Cardiac fibroblast (primary cell): ENCODE measurements at regions not wholly inside any gene's neighbourhood (a gene's known extent, or its start where the extent isn't known, plus 50 kb on each side); places are given as distances from the start of the nearest gene placed in this dataset.

Source experiments
- DNase-seq, 2 donors: peaks; one replicate each; pipeline versions ENCODE4 v3.0.0 to v3.0.0-alpha.2; 2010; ENCODE audit warnings: low read depth in 2 of 2
- H3K4me3 ChIP-seq, 2 donors: replicated peaks in 1 of 2; 1 replicate in 1 of 2; 2 replicates in 1 of 2; pipeline ENCODE4 v1.5.1; 2011; ENCODE audit warnings: low read depth in 2 of 2, low read length in 2 of 2, mild to moderate bottlenecking in 2 of 2, moderate library complexity in 1 of 2
- TF ChIP-seq, protein P1 (sequence below): IDR thresholded peaks from one replicate; pipeline ENCODE4 v1.5.1; 2011; ENCODE audit warnings: low read depth, mild to moderate bottlenecking, low read length, inconsistent platforms

DNA sequence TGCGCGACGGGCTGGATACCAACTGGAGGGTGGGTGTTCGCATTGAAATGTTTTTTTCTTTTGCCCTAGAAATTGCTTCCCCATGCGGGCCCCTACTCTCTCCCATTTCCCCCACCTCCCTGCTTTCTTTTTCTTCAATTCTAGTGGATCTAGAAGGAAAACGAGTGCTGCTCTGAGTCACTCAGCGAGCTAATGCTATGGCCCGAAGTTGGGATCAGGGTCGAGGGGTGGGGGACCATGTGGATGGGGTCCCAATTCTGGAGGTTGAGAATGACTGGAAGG lies 71.5 kb downstream of the SOX4 start:
- TF ChIP-seq, protein P1, sequence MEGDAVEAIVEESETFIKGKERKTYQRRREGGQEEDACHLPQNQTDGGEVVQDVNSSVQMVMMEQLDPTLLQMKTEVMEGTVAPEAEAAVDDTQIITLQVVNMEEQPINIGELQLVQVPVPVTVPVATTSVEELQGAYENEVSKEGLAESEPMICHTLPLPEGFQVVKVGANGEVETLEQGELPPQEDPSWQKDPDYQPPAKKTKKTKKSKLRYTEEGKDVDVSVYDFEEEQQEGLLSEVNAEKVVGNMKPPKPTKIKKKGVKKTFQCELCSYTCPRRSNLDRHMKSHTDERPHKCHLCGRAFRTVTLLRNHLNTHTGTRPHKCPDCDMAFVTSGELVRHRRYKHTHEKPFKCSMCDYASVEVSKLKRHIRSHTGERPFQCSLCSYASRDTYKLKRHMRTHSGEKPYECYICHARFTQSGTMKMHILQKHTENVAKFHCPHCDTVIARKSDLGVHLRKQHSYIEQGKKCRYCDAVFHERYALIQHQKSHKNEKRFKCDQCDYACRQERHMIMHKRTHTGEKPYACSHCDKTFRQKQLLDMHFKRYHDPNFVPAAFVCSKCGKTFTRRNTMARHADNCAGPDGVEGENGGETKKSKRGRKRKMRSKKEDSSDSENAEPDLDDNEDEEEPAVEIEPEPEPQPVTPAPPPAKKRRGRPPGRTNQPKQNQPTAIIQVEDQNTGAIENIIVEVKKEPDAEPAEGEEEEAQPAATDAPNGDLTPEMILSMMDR, result no peak
- DNase-seq, result peak in 1 of 2 donors; percentile 18
- peak overlapping the region; percentile 51 to 63 for H3K4me3 ChIP-seq

DNA sequence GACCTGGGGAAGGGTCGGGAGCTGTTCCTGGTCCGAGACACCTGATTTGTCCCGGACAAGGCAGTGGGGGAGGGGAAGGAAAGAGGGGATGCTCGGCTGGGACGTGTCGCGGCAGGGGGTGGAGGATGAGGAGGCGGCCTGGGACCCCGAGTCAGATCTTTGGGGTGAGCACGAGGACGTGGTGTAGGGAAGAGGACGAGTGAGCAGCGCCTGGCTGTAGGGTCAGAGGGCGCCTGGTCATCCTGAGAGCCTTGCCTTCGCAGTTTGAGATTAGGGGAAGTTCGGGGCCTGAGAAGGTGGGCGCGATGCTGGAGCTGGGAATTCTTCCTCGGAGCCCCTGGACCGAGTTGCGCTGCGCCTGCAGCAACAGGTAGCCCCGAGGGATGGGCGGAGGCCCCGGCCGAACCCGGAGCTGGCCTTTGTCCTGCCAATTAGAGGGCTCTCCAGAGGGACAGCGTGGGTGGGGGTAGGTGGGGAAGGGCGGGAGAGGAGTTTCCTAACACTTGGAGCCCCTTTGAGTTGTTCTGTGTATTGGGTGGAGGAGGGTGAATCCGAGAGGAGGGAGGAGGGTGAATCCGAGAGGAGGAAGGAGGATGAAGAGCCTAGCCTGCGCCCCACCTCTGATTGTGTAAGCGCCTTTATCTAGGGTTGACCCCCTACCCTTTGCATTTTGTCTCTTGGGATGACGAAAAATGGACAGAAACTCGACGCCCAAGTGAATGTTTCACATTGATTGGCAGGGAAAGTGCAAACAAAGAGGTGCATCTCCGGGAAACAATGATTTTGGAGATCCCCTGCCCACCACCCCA lies 72.0 kb downstream of the SOX4 start:
- peak in 1 of 2 donors; percentile 8 for DNase-seq
- H3K4me3 ChIP-seq, result peak overlapping the region; percentile 51 to 63
- TF ChIP-seq, protein P1, result no peak

- peak in 1 of 2 donors; percentile 9 for DNase-seq
- H3K4me3 ChIP-seq, result peak overlapping the region; percentile 37 to 63
- TF ChIP-seq, protein P1, result no peak
These were observed 72.7 kb downstream of the SOX4 start for GRCh38 chr6:21666201-21666691.

- TF ChIP-seq, protein P1, result no peak
- DNase-seq, result peak in 1 of 2 donors; percentile 17
- peak overlapping the region; percentile 37 to 63 for H3K4me3 ChIP-seq
These were observed 73.5 kb downstream of the SOX4 start for GRCh38 chr6:21666853-21667681.

DNA sequence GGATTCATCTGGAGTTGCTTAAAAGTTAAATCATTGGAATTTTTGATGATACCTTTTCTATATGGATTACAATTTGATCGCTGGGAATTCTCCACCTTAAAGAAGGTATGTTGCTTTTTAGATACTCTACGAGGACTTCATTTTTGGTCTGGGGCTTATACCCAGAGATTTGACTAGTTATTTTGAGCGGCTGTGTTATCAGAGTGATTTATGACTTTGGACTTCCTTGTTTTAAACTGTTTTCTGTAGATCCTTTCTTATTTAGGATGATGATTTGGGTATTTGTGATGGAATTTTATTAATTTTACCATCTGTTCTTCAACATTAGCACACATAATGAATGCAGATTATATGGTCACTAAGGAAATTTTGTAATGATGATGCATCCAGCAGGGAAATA lies 75.2 kb downstream of the SOX4 start:
- DNase-seq, result no peak
- no peak overlapping the region for H3K4me3 ChIP-seq
- TF ChIP-seq, protein P1, result no peak

DNA sequence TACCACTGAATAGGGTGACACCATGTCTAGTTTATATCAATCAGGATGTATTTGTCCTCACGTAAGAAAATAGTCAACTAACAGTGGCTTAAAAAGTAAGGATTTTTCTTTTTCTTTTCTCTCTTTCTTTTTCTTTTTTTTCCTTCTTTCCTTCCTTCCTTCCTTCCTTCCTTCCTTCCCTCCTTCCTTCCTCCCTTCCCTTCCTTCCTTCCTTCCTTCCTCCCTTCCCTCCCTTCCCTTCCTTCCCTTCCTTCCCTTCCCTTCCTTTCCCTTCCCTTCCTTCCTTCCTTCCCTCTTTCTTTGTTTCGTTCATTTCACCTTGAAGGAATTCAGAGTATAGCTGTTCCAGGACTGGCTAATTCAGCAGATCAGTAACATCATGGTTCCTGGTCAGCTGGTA lies 83.2 kb downstream of the SOX4 start:
- TF ChIP-seq, protein P1, result no peak
- no peak overlapping the region for H3K4me3 ChIP-seq
- DNase-seq, result no peak
